CD14-positive monocyte (primary cell): ENCODE measurements at regions not wholly inside any gene's neighbourhood (a gene's known extent, or its start where the extent isn't known, plus 50 kb on each side); places are given as distances from the start of the nearest gene placed in this dataset.
A peak's percentile ranks its signal among the peaks of the same experiment; 100 is the strongest.

Experiments
- DNase-seq, 3 donors: peaks; one replicate each; pipeline ENCODE4 v3.0.0-alpha.2; 2011 to 2022
- H2AFZ ChIP-seq: 2 replicates; pipeline ENCODE4 v1.6.0; 2012; ENCODE audit warnings: mild to moderate bottlenecking, low read depth, low read length, inconsistent platforms; ENCODE audit not compliant: insufficient read depth, poor library complexity, severe bottlenecking
- H3K27ac ChIP-seq, 2 donors: 1 replicate in 1 of 2; 2 replicates in 1 of 2; pipeline ENCODE4 v1.5.1; 2012 to 2013; ENCODE audit warnings: low read length in 2 of 2, control low read depth in 1 of 2, inconsistent platforms in 1 of 2, low read depth in 1 of 2, mild to moderate bottlenecking in 1 of 2
- H3K27me3 ChIP-seq, 2 donors: one replicate each; pipeline versions ENCODE4 v1.6.0 to v1.6.1; 2011 to 2013; ENCODE audit warnings: low read length in 2 of 2; ENCODE audit not compliant: control insufficient read depth in 2 of 2, insufficient read depth in 2 of 2
- H3K36me3 ChIP-seq, 2 donors: replicated peaks in 1 of 2; 1 replicate in 1 of 2; 2 replicates in 1 of 2; pipeline versions ENCODE4 v1.5.1 to v1.6.1; 2012 to 2013; ENCODE audit warnings: low read length in 2 of 2, control low read depth in 1 of 2, inconsistent platforms in 1 of 2, mild to moderate bottlenecking in 1 of 2; ENCODE audit not compliant: insufficient read depth in 2 of 2, control insufficient read depth in 1 of 2
- H3K4me1 ChIP-seq, 2 donors: 1 replicate in 1 of 2; 2 replicates in 1 of 2; pipeline versions ENCODE4 v1.5.1 to v1.6.1; 2012 to 2013; ENCODE audit warnings: low read length in 2 of 2, control low read depth in 1 of 2, inconsistent platforms in 1 of 2, mild to moderate bottlenecking in 1 of 2, moderate library complexity in 1 of 2; ENCODE audit not compliant: insufficient read depth in 2 of 2, control insufficient read depth in 1 of 2
- H3K4me2 ChIP-seq: replicated peaks from 2 replicates; pipeline ENCODE3; 2012; ENCODE audit warnings: low read length, moderate library complexity, mild to moderate bottlenecking; ENCODE audit not compliant: poor library complexity, severe bottlenecking; ENCODE audit errors: extremely low read depth
- H3K4me3 ChIP-seq, 3 experiments: fragments of 200-600 bp in 1 of 3; sonication (generic) in 1 of 3; replicated peaks in 1 of 3; 1 replicate in 2 of 3; 2 replicates in 1 of 3; pipeline ENCODE4 v1.5.1; 2011 to 2013; ENCODE audit warnings: low read length in 3 of 3, mild to moderate bottlenecking in 3 of 3, control low read depth in 2 of 3, low read depth in 2 of 3, inconsistent platforms in 1 of 3, moderate library complexity in 1 of 3
- H3K79me2 ChIP-seq: 2 replicates; pipeline ENCODE4 v1.6.0; 2012; ENCODE audit warnings: mild to moderate bottlenecking, control low read depth, inconsistent platforms, low read length, moderate library complexity; ENCODE audit not compliant: insufficient read depth
- H3K9ac ChIP-seq: 2 replicates; pipeline ENCODE4 v1.6.0; 2017; ENCODE audit warnings: low read length, mild to moderate bottlenecking; ENCODE audit not compliant: insufficient read depth, poor library complexity, severe bottlenecking
- H3K9me3 ChIP-seq, 2 donors: replicated peaks in 1 of 2; 1 replicate in 1 of 2; 2 replicates in 1 of 2; pipeline versions ENCODE4 v1.5.1 to v1.6.1; 2012 to 2013; ENCODE audit warnings: low read length in 2 of 2, control low read depth in 1 of 2; ENCODE audit not compliant: control insufficient read depth in 1 of 2, insufficient read depth in 1 of 2
- H4K20me1 ChIP-seq: 2 replicates; pipeline ENCODE4 v1.6.0; 2012; ENCODE audit warnings: mild to moderate bottlenecking, low read length, control low read depth, moderate library complexity; ENCODE audit not compliant: insufficient read depth
- H3K27ac Mint-ChIP-seq, 7 donors: one replicate each; pipeline ENCODE4 v1.8.0; 2020; ENCODE audit warnings: mild to moderate bottlenecking in 7 of 7, mixed read lengths in 7 of 7, moderate library complexity in 6 of 7, inconsistent platforms in 2 of 7
- H3K27me3 Mint-ChIP-seq, 3 donors: one replicate each; pipeline ENCODE4 v1.8.0; 2021 to 2022; ENCODE audit warnings: low read depth in 3 of 3, mild to moderate bottlenecking in 3 of 3, mixed read lengths in 3 of 3, moderate library complexity in 3 of 3, inconsistent platforms in 1 of 3
- H3K36me3 Mint-ChIP-seq, 2 donors: one replicate each; pipeline ENCODE4 v1.8.0; 2020; ENCODE audit warnings: mixed read lengths in 2 of 2, inconsistent platforms in 1 of 2, mild to moderate bottlenecking in 1 of 2
- H3K4me1 Mint-ChIP-seq: one replicate; pipeline ENCODE4 v1.8.0; 2020; ENCODE audit warnings: mild to moderate bottlenecking, mixed read lengths
- H3K4me3 Mint-ChIP-seq, 2 donors: one replicate each; pipeline ENCODE4 v1.8.0; 2020; ENCODE audit warnings: mild to moderate bottlenecking in 2 of 2, mixed read lengths in 2 of 2, moderate library complexity in 1 of 2
- H3K9me3 Mint-ChIP-seq, 7 donors: one replicate each; pipeline ENCODE4 v1.8.0; 2020 to 2022; ENCODE audit warnings: mixed read lengths in 7 of 7, mild to moderate bottlenecking in 6 of 7, moderate library complexity in 6 of 7, inconsistent platforms in 2 of 7
- WGBS: methylation state at CpG from one replicate; pipeline ENCODE4 v1.1.5; 2013; ENCODE audit warnings: missing lambda C conversion rate; ENCODE audit not compliant: insufficient coverage; 5-methylcytosine and 5-hydroxymethylcytosine counted together
- intact Hi-C, 2 donors: fragments of 100-400 bp; cut with micrococcal nuclease; formaldehyde crosslinking; loops; one replicate each; pipeline versions ENCODE4 v1.15.0 to v1.15.1; 2023
- TF ChIP-seq, protein P1 (sequence below): fragments of 200-600 bp; IDR thresholded peaks from one replicate; pipeline ENCODE4 v1.8.0; 2022; ENCODE audit warnings: antibody characterized with exemption, mild to moderate bottlenecking

- Mint-ChIP-seq H3K4me1 (peaks cover 22% of the 10 kb centered on the region), H3K27ac (no peak overlapping the region), H3K27me3 (peaks cover 0 to 5% (median 4%) of the 10 kb centered on the region in 3 donors), H3K36me3 (no peaks in the 10 kb centered on the region), H3K4me3 (no peak overlapping the region), H3K9me3 (peaks cover 8 to 21% (median 15%) of the 10 kb centered on the region in 7 donors)
- H3K36me3 ChIP-seq: no peaks in the 10 kb centered on the region
- H3K4me1 ChIP-seq: peaks cover 5 to 8% of the 10 kb centered on the region in 2 donors
- H3K9me3 ChIP-seq: peaks cover 10 to 16% of the 10 kb centered on the region in 2 donors
- H4K20me1 ChIP-seq: no peaks in the 10 kb centered on the region
- H3K4me2 ChIP-seq: no peak overlapping the region
- no peak overlapping the region for H3K9ac ChIP-seq
- intact Hi-C loops: loop anchor here in 1 of 2 donors (10.0 kb wide), 1 partner anchor 66 kb away; no protein-coding TSS in a partner anchor
- no peak overlapping the region for H2AFZ ChIP-seq
- no peak overlapping the region for H3K27ac ChIP-seq
- peak in 2 of 3 donors; percentile 14 to 46 for DNase-seq
- WGBS: no CpG with 5 or more reads among the region's 2 CpGs
- H3K27me3 ChIP-seq: no peaks in the 10 kb centered on the region
- H3K79me2 ChIP-seq: no peaks in the 10 kb centered on the region
- H3K4me3 ChIP-seq: no peak overlapping the region
- TF ChIP-seq, protein P1, sequence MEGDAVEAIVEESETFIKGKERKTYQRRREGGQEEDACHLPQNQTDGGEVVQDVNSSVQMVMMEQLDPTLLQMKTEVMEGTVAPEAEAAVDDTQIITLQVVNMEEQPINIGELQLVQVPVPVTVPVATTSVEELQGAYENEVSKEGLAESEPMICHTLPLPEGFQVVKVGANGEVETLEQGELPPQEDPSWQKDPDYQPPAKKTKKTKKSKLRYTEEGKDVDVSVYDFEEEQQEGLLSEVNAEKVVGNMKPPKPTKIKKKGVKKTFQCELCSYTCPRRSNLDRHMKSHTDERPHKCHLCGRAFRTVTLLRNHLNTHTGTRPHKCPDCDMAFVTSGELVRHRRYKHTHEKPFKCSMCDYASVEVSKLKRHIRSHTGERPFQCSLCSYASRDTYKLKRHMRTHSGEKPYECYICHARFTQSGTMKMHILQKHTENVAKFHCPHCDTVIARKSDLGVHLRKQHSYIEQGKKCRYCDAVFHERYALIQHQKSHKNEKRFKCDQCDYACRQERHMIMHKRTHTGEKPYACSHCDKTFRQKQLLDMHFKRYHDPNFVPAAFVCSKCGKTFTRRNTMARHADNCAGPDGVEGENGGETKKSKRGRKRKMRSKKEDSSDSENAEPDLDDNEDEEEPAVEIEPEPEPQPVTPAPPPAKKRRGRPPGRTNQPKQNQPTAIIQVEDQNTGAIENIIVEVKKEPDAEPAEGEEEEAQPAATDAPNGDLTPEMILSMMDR: no peak
Measured at GRCh38 chr12:116490471-116490870, 68.7 kb upstream of the MAP1LC3B2 start.

DNA sequence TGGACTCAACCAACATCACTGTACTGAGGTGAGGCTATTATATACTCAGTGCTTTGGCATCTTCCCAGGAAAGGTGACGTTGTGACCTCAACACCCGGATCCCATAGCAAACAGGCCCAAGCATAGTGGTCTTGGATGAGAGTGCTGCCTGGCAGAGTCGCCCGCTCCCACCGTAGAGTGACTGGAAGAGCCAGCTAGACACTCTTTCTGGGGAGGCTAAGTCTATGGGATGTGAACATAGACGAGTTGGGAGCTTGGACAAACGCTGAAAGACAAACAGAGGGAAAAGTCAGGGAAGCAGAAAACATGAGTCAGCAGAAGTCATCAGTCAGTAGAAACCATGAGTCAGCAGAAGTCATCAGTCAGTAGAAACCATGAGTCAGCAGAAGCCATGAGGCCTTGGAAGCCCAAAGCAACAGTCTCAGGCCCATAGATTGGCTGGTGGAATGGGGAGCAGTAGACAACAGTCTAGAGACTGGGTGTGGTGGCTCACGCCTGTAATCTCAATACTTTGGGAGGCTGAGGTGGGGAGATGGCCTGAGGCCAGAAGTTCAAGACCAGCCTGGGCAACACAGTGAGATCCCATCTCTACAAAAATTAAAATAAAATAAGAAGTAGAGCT is 66.4 kb upstream of the MAP1LC3B2 start:
- peak overlapping the region in 4 of 7 donors; percentile 2 to 57 (median 24) for H3K27ac Mint-ChIP-seq
- H4K20me1 ChIP-seq: no peaks in the 10 kb centered on the region
- intact Hi-C loops: loop anchor here in 1 of 2 donors (10.0 kb wide), 1 partner anchor 68 kb away; no protein-coding TSS in a partner anchor
- no peak overlapping the region for H3K27ac ChIP-seq
- H3K79me2 ChIP-seq: no peaks in the 10 kb centered on the region
- H3K27me3 Mint-ChIP-seq: peaks cover 0 to 6% (median 4%) of the 10 kb centered on the region in 3 donors
- no peak overlapping the region for H3K4me2 ChIP-seq
- H3K36me3 Mint-ChIP-seq: no peaks in the 10 kb centered on the region
- no peaks in the 10 kb centered on the region for H3K36me3 ChIP-seq
- peak in 2 of 3 donors; percentile 52 to 69 for DNase-seq
- H3K9ac ChIP-seq: no peak overlapping the region
- TF ChIP-seq, protein P1: no peak
- H3K9me3 Mint-ChIP-seq: peaks cover 5 to 11% (median 7%) of the 10 kb centered on the region in 7 donors
- H3K4me3 ChIP-seq: no peak overlapping the region
- peaks cover 7 to 9% of the 10 kb centered on the region in 2 donors for H3K9me3 ChIP-seq
- no peak overlapping the region for H2AFZ ChIP-seq
- peaks cover 8 to 11% of the 10 kb centered on the region in 2 donors for H3K4me1 ChIP-seq
- 80% methylated on average over 7 of the region's 8 CpGs for WGBS
- peaks cover 22% of the 10 kb centered on the region for H3K4me1 Mint-ChIP-seq
- H3K4me3 Mint-ChIP-seq: no peak overlapping the region
- no peaks in the 10 kb centered on the region for H3K27me3 ChIP-seq
